ENCODE measurements at regions not wholly inside any gene's neighbourhood (a gene's known extent, or its start where the extent isn't known, plus 50 kb on each side); places are given as distances from the start of the nearest gene placed in this dataset.

DNA sequence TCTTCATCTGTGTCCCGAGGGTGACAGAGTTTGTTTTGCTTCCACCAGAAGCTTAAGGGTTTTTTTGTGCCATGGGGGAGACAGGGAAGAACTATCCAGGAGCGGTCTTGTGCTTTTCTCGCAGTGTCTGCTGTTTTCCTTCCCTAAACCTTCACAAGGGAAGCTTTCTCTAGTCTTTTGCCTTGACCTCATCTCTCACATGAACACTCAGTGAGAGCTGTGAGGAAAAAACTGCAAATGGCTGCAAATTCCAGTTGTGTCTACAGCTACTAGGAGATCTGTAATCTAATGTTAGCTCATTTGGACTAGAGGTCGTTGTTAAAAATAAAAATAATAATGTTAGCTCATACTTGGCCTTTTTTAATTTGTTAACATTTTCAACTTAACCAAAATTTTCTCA, 264.7 kb upstream of the SESN3 start:
- no TSS peak for BruUV-seq (replicated peaks)
- H3K27me3 ChIP-seq (ENCODE audit: control insufficient read depth, insufficient read depth, low read length) = no peaks in the 10 kb centered on the region; the same call in 1 of the 2 replicates
- no peak overlapping the region for H4K5ac ChIP-seq (ENCODE audit: low read depth, low read length)
- no peak overlapping the region for H2BK15ac ChIP-seq (ENCODE audit: low read depth, low read length)
- no peak overlapping the region for H3K9ac ChIP-seq (ENCODE audit: low read depth, low read length)
- TF ChIP-seq BHLHE40 (IDR thresholded peaks at IDR 0.05; ENCODE audit: low read depth, low read length) (no peak), CEBPB (IDR thresholded peaks at IDR 0.05; ENCODE audit: low read depth, low read length) (no peak), MXI1 (IDR thresholded peaks at IDR 0.05; ENCODE audit: borderline replicate concordance, low read depth, low read length) (no peak), RCOR1 (IDR thresholded peaks at IDR 0.05; ENCODE audit: insufficient replicate concordance, low read length) (no peak), SMC3 (IDR thresholded peaks at IDR 0.05; ENCODE audit: low read depth, low read length) (no peak), FOS (IDR thresholded peaks at IDR 0.05; ENCODE audit: low read depth, low read length) (no peak), RFX5 (IDR thresholded peaks at IDR 0.05; ENCODE audit: low read depth, low read length) (no peak), CHD1 (IDR thresholded peaks at IDR 0.05; ENCODE audit: low read depth, low read length) (no peak), POLR2A (IDR thresholded peaks at IDR 0.05; ENCODE audit: low read depth, low read length) (no peak)
- TF ChIP-seq, protein P1, sequence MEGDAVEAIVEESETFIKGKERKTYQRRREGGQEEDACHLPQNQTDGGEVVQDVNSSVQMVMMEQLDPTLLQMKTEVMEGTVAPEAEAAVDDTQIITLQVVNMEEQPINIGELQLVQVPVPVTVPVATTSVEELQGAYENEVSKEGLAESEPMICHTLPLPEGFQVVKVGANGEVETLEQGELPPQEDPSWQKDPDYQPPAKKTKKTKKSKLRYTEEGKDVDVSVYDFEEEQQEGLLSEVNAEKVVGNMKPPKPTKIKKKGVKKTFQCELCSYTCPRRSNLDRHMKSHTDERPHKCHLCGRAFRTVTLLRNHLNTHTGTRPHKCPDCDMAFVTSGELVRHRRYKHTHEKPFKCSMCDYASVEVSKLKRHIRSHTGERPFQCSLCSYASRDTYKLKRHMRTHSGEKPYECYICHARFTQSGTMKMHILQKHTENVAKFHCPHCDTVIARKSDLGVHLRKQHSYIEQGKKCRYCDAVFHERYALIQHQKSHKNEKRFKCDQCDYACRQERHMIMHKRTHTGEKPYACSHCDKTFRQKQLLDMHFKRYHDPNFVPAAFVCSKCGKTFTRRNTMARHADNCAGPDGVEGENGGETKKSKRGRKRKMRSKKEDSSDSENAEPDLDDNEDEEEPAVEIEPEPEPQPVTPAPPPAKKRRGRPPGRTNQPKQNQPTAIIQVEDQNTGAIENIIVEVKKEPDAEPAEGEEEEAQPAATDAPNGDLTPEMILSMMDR (conservative IDR thresholded peaks at IDR 0.05; ENCODE audit: low read depth, low read length) = no peak
- TF ChIP-seq, protein P2, sequence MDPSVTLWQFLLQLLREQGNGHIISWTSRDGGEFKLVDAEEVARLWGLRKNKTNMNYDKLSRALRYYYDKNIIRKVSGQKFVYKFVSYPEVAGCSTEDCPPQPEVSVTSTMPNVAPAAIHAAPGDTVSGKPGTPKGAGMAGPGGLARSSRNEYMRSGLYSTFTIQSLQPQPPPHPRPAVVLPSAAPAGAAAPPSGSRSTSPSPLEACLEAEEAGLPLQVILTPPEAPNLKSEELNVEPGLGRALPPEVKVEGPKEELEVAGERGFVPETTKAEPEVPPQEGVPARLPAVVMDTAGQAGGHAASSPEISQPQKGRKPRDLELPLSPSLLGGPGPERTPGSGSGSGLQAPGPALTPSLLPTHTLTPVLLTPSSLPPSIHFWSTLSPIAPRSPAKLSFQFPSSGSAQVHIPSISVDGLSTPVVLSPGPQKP (IDR thresholded peaks at IDR 0.05; ENCODE audit: borderline replicate concordance, low read depth, low read length) = no peak
- no peak overlapping the region for H3K56ac ChIP-seq (ENCODE audit: extremely low read depth, insufficient read depth, low read length)
- dilution Hi-C loops (cut with HindIII; ENCODE audit: low sequenced_read_pairs, unreplicated experiment) = no loop called here
- no CpG with 5 or more reads among the region's 4 CpGs for WGBS, 2 experiments (ENCODE audit: extremely low coverage in 2 of 2, insufficient read length in 1 of 2)
- no peak overlapping the region for H2AK5ac ChIP-seq (ENCODE audit: low read depth, low read length)
- H3K4me1 ChIP-seq (ENCODE audit: control insufficient read depth, insufficient read depth, low read length) = no peaks in the 10 kb centered on the region; the same call in 1 of the 2 replicates
- H4K8ac ChIP-seq (ENCODE audit: low read depth in 2 of 2, low read length in 2 of 2) = no peak overlapping the region
- intact Hi-C loops (cut with micrococcal nuclease) = no loop called here
- in situ Hi-C loops (cut with MboI; ENCODE audit: low sequenced_read_pairs) = no loop called here
- ChIA-PET CTCF (no interaction called here), POLR2A (ENCODE audit: unreplicated experiment) (no interaction called here)
- H2BK120ac ChIP-seq (ENCODE audit: low read depth, low read length) = no peak overlapping the region
- H3K18ac ChIP-seq (ENCODE audit: low read depth, low read length) = no peak overlapping the region
- H2AK9ac ChIP-seq (replicated peaks; ENCODE audit: low read depth, low read length, poor library complexity) = no peak overlapping the region
- H3K9me1 ChIP-seq (ENCODE audit: insufficient read depth, low read length) = no peaks in the 10 kb centered on the region
- H3K36me3 ChIP-seq (ENCODE audit: control insufficient read depth, insufficient read depth, low read length) = no peaks in the 10 kb centered on the region
- H4K20me1 ChIP-seq (ENCODE audit: insufficient read depth, low read length) = no peaks in the 10 kb centered on the region
- H2BK20ac ChIP-seq (ENCODE audit: low read depth, low read length) = no peak overlapping the region
- H2BK5ac ChIP-seq (ENCODE audit: low read depth, low read length, poor library complexity, severe bottlenecking) = no peak overlapping the region
- H3K27ac ChIP-seq (ENCODE audit: insufficient read depth, low read length) = no peak overlapping the region
- no peak overlapping the region for H3K23ac ChIP-seq (ENCODE audit: low read depth, low read length)
- H3K14ac ChIP-seq (replicated peaks; ENCODE audit: low read depth, low read length) = no peak overlapping the region
- no peaks in the 10 kb centered on the region for H3K79me1 ChIP-seq (ENCODE audit: low read depth in 1 of 2, low read length in 2 of 2)
- H3K4me3 ChIP-seq (ENCODE audit: insufficient read depth, low read depth, low read length) = no peak overlapping the region
- no peak overlapping the region for H3K4ac ChIP-seq (ENCODE audit: low read depth, low read length)
- ATAC-seq (ENCODE audit: low read depth) (no peak), DNase-seq (no peak)
- H3K4me2 ChIP-seq (ENCODE audit: low read depth, low read length) = no peak overlapping the region
- H2AFZ ChIP-seq (replicated peaks; ENCODE audit: low read length, poor library complexity) = no peak overlapping the region
- no peak overlapping the region for H4K91ac ChIP-seq (ENCODE audit: insufficient read depth, low read depth, low read length)
- no peaks in the 10 kb centered on the region for H3K9me3 ChIP-seq (ENCODE audit: control insufficient read depth, insufficient read depth, low read length)

Data from IMR-90 (cell line).